ENCODE measurements at regions not wholly inside any gene's neighbourhood (a gene's known extent, or its start where the extent isn't known, plus 50 kb on each side); places are given as distances from the start of the nearest gene placed in this dataset.

- no peak for TF ChIP-seq EZH2 (IDR thresholded peaks at IDR 0.05; ENCODE audit: low read length)
- TF ChIP-seq CTCF (optimal IDR thresholded peaks at IDR 0.05 in 1 of 3, IDR thresholded peaks at IDR 0.05 in 1 of 3, conservative IDR thresholded peaks at IDR 0.05 in 1 of 3; ENCODE audit: extremely low read depth in 1 of 3, insufficient read depth in 2 of 3, low read length in 3 of 3) = no peak
Measured at GRCh38 chr21:24275616-24276015, 1331.7 kb downstream of the MRPL39 start.

Measured in keratinocyte (primary cell).